CD14-positive monocyte (primary cell): ENCODE measurements at regions not wholly inside any gene's neighbourhood (a gene's known extent, or its start where the extent isn't known, plus 50 kb on each side); places are given as distances from the start of the nearest gene placed in this dataset.

Experiments used
- DNase-seq, 3 donors: peaks; one replicate each; pipeline ENCODE4 v3.0.0-alpha.2; 2011 to 2022
- H2AFZ ChIP-seq: 2 replicates; pipeline ENCODE4 v1.6.0; 2012; ENCODE audit warnings: mild to moderate bottlenecking, low read depth, low read length, inconsistent platforms; ENCODE audit not compliant: insufficient read depth, poor library complexity, severe bottlenecking
- H3K27ac ChIP-seq, 2 donors: 1 replicate in 1 of 2; 2 replicates in 1 of 2; pipeline ENCODE4 v1.5.1; 2012 to 2013; ENCODE audit warnings: low read length in 2 of 2, control low read depth in 1 of 2, inconsistent platforms in 1 of 2, low read depth in 1 of 2, mild to moderate bottlenecking in 1 of 2
- H3K27me3 ChIP-seq, 2 donors: one replicate each; pipeline versions ENCODE4 v1.6.0 to v1.6.1; 2011 to 2013; ENCODE audit warnings: low read length in 2 of 2; ENCODE audit not compliant: control insufficient read depth in 2 of 2, insufficient read depth in 2 of 2
- H3K36me3 ChIP-seq, 2 donors: replicated peaks in 1 of 2; 1 replicate in 1 of 2; 2 replicates in 1 of 2; pipeline versions ENCODE4 v1.5.1 to v1.6.1; 2012 to 2013; ENCODE audit warnings: low read length in 2 of 2, control low read depth in 1 of 2, inconsistent platforms in 1 of 2, mild to moderate bottlenecking in 1 of 2; ENCODE audit not compliant: insufficient read depth in 2 of 2, control insufficient read depth in 1 of 2
- H3K4me1 ChIP-seq, 2 donors: 1 replicate in 1 of 2; 2 replicates in 1 of 2; pipeline versions ENCODE4 v1.5.1 to v1.6.1; 2012 to 2013; ENCODE audit warnings: low read length in 2 of 2, control low read depth in 1 of 2, inconsistent platforms in 1 of 2, mild to moderate bottlenecking in 1 of 2, moderate library complexity in 1 of 2; ENCODE audit not compliant: insufficient read depth in 2 of 2, control insufficient read depth in 1 of 2
- H3K4me2 ChIP-seq: replicated peaks from 2 replicates; pipeline ENCODE3; 2012; ENCODE audit warnings: low read length, moderate library complexity, mild to moderate bottlenecking; ENCODE audit not compliant: poor library complexity, severe bottlenecking; ENCODE audit errors: extremely low read depth
- H3K4me3 ChIP-seq, 3 experiments: fragments of 200-600 bp in 1 of 3; sonication (generic) in 1 of 3; replicated peaks in 1 of 3; 1 replicate in 2 of 3; 2 replicates in 1 of 3; pipeline ENCODE4 v1.5.1; 2011 to 2013; ENCODE audit warnings: low read length in 3 of 3, mild to moderate bottlenecking in 3 of 3, control low read depth in 2 of 3, low read depth in 2 of 3, inconsistent platforms in 1 of 3, moderate library complexity in 1 of 3
- H3K79me2 ChIP-seq: 2 replicates; pipeline ENCODE4 v1.6.0; 2012; ENCODE audit warnings: mild to moderate bottlenecking, control low read depth, inconsistent platforms, low read length, moderate library complexity; ENCODE audit not compliant: insufficient read depth
- H3K9ac ChIP-seq: 2 replicates; pipeline ENCODE4 v1.6.0; 2017; ENCODE audit warnings: low read length, mild to moderate bottlenecking; ENCODE audit not compliant: insufficient read depth, poor library complexity, severe bottlenecking
- H3K9me3 ChIP-seq, 2 donors: replicated peaks in 1 of 2; 1 replicate in 1 of 2; 2 replicates in 1 of 2; pipeline versions ENCODE4 v1.5.1 to v1.6.1; 2012 to 2013; ENCODE audit warnings: low read length in 2 of 2, control low read depth in 1 of 2; ENCODE audit not compliant: control insufficient read depth in 1 of 2, insufficient read depth in 1 of 2
- H4K20me1 ChIP-seq: 2 replicates; pipeline ENCODE4 v1.6.0; 2012; ENCODE audit warnings: mild to moderate bottlenecking, low read length, control low read depth, moderate library complexity; ENCODE audit not compliant: insufficient read depth
- H3K27ac Mint-ChIP-seq, 7 donors: one replicate each; pipeline ENCODE4 v1.8.0; 2020; ENCODE audit warnings: mild to moderate bottlenecking in 7 of 7, mixed read lengths in 7 of 7, moderate library complexity in 6 of 7, inconsistent platforms in 2 of 7
- H3K27me3 Mint-ChIP-seq, 3 donors: one replicate each; pipeline ENCODE4 v1.8.0; 2021 to 2022; ENCODE audit warnings: low read depth in 3 of 3, mild to moderate bottlenecking in 3 of 3, mixed read lengths in 3 of 3, moderate library complexity in 3 of 3, inconsistent platforms in 1 of 3
- H3K36me3 Mint-ChIP-seq, 2 donors: one replicate each; pipeline ENCODE4 v1.8.0; 2020; ENCODE audit warnings: mixed read lengths in 2 of 2, inconsistent platforms in 1 of 2, mild to moderate bottlenecking in 1 of 2
- H3K4me1 Mint-ChIP-seq: one replicate; pipeline ENCODE4 v1.8.0; 2020; ENCODE audit warnings: mild to moderate bottlenecking, mixed read lengths
- H3K4me3 Mint-ChIP-seq, 2 donors: one replicate each; pipeline ENCODE4 v1.8.0; 2020; ENCODE audit warnings: mild to moderate bottlenecking in 2 of 2, mixed read lengths in 2 of 2, moderate library complexity in 1 of 2
- H3K9me3 Mint-ChIP-seq, 7 donors: one replicate each; pipeline ENCODE4 v1.8.0; 2020 to 2022; ENCODE audit warnings: mixed read lengths in 7 of 7, mild to moderate bottlenecking in 6 of 7, moderate library complexity in 6 of 7, inconsistent platforms in 2 of 7
- WGBS: methylation state at CpG from one replicate; pipeline ENCODE4 v1.1.5; 2013; ENCODE audit warnings: missing lambda C conversion rate; ENCODE audit not compliant: insufficient coverage; 5-methylcytosine and 5-hydroxymethylcytosine counted together
- intact Hi-C, 2 donors: fragments of 100-400 bp; cut with micrococcal nuclease; formaldehyde crosslinking; loops; one replicate each; pipeline versions ENCODE4 v1.15.0 to v1.15.1; 2023
- TF ChIP-seq, protein P1 (sequence below): fragments of 200-600 bp; IDR thresholded peaks from one replicate; pipeline ENCODE4 v1.8.0; 2022; ENCODE audit warnings: antibody characterized with exemption, mild to moderate bottlenecking

DNA sequence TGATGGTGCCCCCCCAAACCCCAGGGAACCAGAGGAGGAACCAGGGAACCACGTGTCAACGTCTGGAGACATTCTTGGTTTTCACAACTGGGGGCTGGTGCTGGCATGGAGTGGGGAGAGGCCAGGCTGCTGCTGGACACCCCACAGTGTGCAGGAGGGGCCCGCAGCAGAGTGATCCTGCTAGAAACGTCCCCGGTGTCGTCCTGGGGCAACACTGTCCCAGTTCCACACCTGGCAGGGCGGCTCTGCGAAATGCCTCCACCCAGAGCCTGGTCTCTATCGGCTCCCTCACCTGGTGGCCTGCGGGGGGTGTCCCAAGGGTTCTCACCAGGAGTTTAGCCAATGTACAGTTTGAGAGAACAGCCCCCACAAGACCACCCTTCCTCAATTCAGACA lies 226.3 kb downstream of the CTTN start:
- Mint-ChIP-seq H3K36me3 (no peaks in the 10 kb centered on the region), H3K4me1 (peaks cover 5% of the 10 kb centered on the region), H3K9me3 (peaks cover 0 to 4% (median 0%) of the 10 kb centered on the region in 7 donors), H3K4me3 (no peak overlapping the region), H3K27me3 (peaks cover 4 to 16% (median 5%) of the 10 kb centered on the region in 3 donors), H3K27ac (no peak overlapping the region)
- H3K9ac ChIP-seq, result no peak overlapping the region
- no peak overlapping the region for H3K27ac ChIP-seq
- TF ChIP-seq, protein P1, sequence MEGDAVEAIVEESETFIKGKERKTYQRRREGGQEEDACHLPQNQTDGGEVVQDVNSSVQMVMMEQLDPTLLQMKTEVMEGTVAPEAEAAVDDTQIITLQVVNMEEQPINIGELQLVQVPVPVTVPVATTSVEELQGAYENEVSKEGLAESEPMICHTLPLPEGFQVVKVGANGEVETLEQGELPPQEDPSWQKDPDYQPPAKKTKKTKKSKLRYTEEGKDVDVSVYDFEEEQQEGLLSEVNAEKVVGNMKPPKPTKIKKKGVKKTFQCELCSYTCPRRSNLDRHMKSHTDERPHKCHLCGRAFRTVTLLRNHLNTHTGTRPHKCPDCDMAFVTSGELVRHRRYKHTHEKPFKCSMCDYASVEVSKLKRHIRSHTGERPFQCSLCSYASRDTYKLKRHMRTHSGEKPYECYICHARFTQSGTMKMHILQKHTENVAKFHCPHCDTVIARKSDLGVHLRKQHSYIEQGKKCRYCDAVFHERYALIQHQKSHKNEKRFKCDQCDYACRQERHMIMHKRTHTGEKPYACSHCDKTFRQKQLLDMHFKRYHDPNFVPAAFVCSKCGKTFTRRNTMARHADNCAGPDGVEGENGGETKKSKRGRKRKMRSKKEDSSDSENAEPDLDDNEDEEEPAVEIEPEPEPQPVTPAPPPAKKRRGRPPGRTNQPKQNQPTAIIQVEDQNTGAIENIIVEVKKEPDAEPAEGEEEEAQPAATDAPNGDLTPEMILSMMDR, result no peak
- 0% methylated on average over 2 of the region's 10 CpGs for WGBS
- H3K4me1 ChIP-seq, result no peaks in the 10 kb centered on the region
- no peak overlapping the region for H3K4me3 ChIP-seq
- H3K9me3 ChIP-seq, result no peaks in the 10 kb centered on the region
- no peak overlapping the region for H2AFZ ChIP-seq
- no peaks in the 10 kb centered on the region for H3K27me3 ChIP-seq
- H4K20me1 ChIP-seq, result no peaks in the 10 kb centered on the region
- no peak for DNase-seq
- no peaks in the 10 kb centered on the region for H3K79me2 ChIP-seq
- intact Hi-C loops, result no loop called here
- H3K36me3 ChIP-seq, result no peaks in the 10 kb centered on the region
- H3K4me2 ChIP-seq, result no peak overlapping the region

GRCh38 chr11:70625051-70625450 lies 226.7 kb downstream of the CTTN start:
- H3K9ac ChIP-seq, result no peak overlapping the region

More at GRCh38 chr11:70625051-70625450, 226.7 kb downstream of the CTTN start:
- no peaks in the 10 kb centered on the region for H3K4me1 ChIP-seq
- H3K79me2 ChIP-seq, result no peaks in the 10 kb centered on the region
- DNase-seq, result no peak
- TF ChIP-seq, protein P1, result no peak
- no peak overlapping the region for H2AFZ ChIP-seq
- Mint-ChIP-seq H3K36me3 (no peaks in the 10 kb centered on the region), H3K27ac (no peak overlapping the region), H3K4me1 (peaks cover 5% of the 10 kb centered on the region), H3K4me3 (no peak overlapping the region), H3K27me3 (peaks cover 4 to 16% (median 5%) of the 10 kb centered on the region in 3 donors), H3K9me3 (peaks cover 0 to 4% (median 0%) of the 10 kb centered on the region in 7 donors)
- H3K4me3 ChIP-seq, result no peak overlapping the region
- H3K27ac ChIP-seq, result no peak overlapping the region
- H3K27me3 ChIP-seq, result no peaks in the 10 kb centered on the region
- H3K9me3 ChIP-seq, result no peaks in the 10 kb centered on the region
- 92% methylated on average over 6 of the region's 7 CpGs for WGBS
- H3K4me2 ChIP-seq, result no peak overlapping the region
- no peaks in the 10 kb centered on the region for H4K20me1 ChIP-seq
- intact Hi-C loops, result no loop called here
- H3K36me3 ChIP-seq, result no peaks in the 10 kb centered on the region
